ENCODE measurements at regions not wholly inside any gene's neighbourhood (a gene's known extent, or its start where the extent isn't known, plus 50 kb on each side); places are given as distances from the start of the nearest gene placed in this dataset.
A peak's percentile ranks its signal among the peaks of the same experiment; 100 is the strongest.

DNA sequence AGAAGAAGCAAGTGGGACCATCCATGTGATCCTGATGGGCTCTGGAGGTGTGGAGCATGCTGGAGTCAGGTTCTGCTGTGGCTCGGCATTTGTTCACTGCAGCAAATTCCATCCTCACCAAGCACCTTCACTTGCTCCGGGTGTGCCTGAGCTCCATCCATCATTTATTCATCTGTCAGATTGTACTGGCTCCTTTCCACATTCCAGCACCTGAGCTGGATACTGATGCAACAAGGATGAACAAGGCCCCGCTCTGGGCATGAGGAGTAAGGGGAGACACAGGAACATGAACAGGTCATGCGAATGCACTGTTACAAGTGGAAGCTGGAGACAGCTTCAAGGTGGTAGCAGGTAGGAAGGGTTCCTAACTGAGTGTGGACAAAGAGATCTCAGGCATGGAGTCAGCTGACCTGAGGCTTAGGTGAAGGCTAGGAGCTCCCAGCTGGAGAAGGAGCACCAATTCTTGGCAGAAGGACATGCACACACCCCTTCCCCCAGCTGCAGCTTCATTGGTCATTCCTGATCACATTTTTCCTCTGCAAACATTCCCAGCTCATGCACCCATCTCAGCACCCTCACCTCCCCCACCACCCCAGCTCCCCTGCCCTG is 133.7 kb upstream of the ZMIZ1 start:
- no peak for DNase-seq (ENCODE audit: low read depth, low spot score)

DNA sequence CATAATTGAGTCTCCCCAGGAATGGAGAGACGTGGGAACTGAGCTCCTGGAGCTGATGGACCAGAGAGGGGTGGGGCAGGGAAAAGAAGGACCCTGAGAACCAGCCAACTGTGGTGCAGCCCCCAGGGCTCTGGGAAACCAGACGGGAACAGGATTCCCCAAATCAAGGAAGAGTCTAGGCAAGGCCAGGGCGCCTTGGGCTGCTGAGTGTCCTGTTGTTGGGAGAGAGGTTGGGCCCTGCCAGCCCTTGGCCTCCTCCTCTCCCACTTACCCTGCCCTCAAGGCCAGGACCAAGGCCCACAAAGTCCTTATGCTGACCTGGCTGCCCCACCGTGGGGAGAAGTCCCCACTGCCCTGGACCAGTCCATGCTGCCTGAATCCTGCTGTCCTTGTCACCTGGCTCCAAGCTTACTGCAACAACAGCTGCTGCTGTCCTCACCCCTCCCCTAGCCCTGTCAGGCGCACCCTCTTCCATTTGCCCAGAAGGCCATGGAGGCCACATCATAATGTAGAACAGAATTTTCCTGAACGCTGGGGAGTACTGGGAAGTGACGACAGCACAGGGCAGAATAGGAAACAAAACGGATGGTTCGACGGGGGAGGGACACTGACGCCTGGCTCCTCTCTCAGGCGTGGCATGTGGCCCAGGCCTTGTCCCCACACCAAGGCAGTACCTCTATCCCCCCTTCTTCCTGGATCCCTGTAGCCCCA is 132.9 kb upstream of the ZMIZ1 start:
- DNase-seq (ENCODE audit: low read depth, low spot score) = no peak

DNA sequence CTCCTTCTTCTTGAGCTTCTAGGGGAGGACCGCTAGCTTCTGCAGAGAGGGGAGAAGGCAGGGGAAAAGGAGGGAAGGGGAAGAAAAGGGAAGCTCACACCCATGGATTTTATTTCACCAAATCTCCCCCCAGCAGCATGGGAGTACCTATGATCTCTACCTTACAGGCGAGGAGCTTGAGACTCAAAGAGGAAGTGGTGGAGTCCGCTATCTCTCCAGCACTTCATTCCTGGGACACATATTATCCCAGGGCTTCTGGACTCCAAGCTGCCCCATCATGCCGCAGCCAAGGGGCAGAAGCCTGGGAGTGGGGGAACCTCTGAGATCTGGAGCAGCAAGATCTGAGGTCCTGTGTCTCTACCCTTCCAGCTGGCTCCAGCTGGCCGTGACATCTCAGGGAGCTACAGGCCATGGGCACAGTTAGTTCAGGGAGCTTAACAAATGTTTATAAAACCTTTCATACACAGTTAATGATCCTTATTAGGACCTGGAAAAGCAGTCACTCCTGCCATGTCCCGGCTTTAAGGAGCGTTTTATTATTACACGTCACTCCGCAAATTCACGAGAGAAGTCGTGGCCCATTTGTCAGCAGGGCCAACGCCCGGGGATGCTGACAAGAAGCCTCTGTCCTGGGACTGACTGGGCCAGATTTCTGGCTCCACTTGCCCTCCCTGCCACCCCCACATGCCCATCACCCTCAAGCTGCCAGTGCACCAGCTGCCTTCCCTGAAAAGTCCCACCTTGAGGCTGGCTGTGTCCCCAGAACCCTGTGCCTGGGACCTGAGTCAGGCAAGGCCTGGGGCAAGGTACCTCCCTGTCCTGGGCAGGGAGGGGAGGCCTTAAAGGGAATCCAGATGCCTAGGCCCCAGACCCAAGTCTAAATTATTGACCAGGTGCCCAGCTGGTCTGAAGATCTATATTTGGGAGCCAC is 132.1 kb upstream of the ZMIZ1 start:
- DNase-seq (ENCODE audit: low read depth, low spot score) = no peak

DNA sequence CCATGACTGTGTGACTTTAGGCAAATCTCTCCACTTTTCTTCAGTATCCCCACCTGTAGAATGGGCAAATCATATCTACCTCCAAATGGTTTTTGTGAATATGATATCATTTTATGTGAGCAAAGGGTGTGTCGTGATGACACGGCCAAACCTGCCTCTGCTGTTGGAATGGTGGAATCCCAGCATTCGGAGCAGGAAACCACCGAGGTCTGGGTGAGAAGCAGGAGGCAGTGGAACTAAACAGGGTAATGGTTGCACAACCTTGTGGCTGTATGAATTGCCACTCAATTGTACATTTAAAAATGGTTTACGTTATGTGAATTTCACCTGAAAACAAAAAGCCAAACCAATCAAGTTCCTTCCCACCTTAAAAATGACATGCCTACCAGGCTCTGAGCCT is 131.4 kb upstream of the ZMIZ1 start:
- no peak for DNase-seq (ENCODE audit: low read depth, low spot score)

DNA sequence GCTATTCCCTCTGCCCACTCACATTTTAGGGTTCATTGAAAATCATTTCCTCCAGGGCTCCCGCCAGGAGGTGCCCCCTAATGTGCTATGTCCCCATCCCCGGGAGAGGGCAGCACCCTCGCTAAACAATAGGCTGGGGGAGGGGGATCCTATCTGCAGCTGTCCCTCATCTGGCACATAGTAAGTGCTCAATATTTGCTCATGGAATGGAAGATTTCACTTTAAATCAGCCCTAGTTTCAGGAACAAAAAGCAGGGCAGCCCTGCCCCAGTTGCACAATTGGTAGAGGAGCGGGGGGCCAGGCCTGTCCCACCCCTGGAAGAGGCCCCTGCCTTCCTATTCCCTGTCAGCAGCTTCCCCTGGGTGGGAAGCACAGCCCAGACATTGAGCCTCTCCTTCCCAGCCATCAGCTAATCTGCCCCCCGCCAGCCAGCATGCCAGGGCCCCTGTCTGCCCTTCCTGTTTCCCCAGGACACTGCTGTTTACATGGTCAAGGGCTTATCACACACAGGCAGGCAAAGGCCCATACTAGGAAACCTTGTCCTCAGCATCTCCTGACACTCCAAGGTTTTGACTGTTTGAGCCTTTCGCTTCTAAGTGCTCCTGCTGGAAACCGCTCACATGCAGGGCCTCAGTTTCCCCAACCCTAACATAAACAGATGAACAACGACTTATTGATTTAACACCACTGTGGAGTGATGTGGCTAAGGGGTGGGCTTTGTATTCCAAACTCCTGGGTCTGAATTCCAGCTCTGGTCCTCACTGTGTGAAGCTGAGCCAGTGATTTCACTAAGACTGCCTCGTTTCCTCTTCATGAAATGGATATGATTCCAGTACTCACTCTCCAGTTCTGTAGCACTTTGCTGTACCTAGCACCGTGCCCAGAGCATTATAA is 130.7 kb upstream of the ZMIZ1 start:
- no peak for DNase-seq (ENCODE audit: low read depth, low spot score)

DNA sequence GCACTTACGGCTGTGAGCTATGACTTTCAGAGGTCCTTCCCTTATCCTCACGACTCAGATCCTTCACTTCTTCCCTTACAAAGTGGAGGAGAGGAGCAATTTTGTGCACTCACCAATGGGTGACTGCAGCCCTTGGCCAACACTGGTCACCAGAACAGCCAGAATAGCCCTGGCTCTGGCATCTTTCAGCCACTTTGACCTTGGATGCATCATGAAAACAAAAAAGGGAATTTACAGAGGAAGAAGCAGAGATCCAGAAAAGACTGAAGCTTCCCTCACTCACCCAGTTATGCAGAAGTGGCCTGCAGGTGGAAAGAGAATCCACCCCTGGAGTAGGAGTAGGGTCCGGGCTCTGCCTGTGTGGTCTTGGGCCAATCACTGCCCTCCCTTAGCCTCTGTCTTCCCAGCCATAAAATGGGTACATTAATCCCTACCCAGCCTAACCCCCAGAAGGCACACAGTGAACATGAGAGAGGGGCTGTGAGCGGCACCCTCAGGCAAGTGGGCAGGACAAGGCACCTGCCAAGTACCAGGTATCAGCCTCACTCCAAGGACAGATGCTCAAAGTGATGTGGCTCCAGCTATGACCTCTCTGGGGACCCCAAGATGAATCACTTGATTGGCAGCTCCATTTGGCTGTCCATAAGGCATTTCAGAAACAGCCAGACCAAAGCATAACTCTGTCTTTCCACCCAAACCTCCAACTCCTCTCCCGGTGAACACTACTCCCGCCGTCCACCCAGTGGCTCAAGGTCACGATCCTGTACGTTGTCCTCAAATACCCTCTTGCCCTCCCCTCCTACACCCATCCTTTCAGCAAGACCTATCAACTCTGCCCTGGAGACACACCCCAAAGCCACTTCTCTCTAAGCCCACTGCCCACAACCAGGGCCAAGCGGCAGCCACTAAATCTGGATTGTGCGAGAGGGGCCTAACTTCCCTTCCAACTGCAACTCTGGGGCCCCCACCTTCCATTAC is 129.8 kb upstream of the ZMIZ1 start:
- DNase-seq (ENCODE audit: low read depth, low spot score) = no peak

DNA sequence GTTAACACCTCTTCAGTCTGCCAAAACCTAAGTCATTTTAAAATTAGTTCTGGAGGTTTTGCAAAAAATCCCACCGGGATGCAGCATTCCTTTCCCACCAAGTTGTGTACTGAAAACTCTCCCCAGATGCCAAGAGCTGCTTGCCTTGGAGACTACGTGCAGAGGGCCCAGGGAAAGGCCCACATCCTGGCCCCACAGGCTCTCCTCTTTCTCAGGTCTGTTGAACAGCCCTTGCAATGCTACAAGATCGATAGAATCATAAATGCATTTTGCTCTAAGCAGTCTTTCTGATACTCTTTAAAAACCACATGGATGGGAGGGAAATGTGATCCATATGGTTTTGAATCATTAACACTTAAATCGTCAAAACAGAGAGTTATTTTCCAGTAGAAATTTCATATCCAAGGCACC is 126.7 kb upstream of the ZMIZ1 start:
- no peak for DNase-seq (ENCODE audit: low read depth, low spot score)

DNA sequence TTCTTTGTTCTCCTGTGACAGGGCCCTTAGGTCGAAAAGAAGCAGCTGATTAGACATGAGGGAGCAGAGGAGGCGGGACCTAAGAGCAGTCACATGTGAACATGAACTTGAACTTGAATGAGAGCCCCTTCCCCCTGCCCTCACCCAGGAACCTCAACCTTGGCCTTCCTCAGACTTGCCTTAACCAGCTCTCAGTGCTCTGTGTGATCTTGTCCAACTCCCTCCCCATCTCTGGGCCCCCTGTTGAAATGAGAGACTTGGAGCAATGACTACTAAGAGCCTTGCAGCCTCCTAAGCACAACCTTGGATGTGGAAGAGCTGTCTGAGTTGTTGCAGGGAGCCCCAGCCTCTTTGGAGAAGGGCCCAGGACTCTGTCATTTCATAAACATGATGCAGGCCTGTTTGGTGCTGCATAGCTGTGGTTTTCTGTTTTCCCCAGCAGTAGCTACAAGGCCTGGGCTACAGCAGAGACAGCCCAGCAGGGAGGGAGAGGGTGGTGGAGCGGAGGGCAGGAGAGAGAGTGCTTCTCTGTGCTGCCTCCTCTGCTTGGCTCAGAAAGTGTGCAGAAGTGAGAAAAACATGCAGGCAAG is 123.9 kb upstream of the ZMIZ1 start:
- DNase-seq (ENCODE audit: low read depth, low spot score) = peak; percentile 97

DNA sequence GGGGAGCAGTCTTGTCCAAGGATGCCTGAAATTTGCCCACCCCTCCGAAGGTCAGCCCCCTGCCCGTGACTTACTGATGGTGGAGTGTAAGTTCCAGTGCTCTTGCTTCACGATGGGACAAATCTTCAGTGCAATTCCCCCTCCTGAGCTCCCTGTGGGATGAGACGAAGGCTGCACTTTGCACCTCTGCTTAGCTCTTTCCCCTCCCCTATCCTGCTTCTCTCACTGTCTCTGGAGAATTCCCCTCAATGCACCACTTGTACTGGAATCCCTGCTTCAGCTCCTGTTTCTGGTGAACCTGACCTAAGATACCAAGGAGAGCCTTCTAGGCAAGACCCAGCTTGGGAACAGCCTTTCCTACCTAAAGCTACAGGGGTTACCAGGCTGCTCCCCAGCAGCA is 122.9 kb upstream of the ZMIZ1 start:
- no peak for DNase-seq (ENCODE audit: low read depth, low spot score)

DNA sequence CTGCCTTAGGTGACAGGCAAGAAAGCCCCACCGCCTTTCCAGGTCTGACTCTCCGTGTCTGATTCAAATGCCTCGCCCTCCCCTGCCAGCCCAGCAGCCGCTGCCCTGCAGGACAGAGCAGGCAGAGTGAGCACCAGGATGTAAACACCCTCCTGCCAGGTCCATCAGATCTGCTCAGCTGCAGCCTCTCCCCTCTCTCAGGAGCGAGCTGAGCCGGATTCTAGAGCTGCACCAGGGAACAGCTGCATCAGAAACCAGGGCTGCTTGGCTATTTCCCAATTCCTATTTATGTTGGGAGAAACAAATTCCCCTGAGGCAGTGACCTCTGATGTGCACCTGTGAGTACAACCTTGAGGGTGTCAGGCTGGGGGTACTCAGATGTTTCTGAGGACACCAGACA is 121.5 kb upstream of the ZMIZ1 start:
- DNase-seq (ENCODE audit: low read depth, low spot score) = no peak

DNA sequence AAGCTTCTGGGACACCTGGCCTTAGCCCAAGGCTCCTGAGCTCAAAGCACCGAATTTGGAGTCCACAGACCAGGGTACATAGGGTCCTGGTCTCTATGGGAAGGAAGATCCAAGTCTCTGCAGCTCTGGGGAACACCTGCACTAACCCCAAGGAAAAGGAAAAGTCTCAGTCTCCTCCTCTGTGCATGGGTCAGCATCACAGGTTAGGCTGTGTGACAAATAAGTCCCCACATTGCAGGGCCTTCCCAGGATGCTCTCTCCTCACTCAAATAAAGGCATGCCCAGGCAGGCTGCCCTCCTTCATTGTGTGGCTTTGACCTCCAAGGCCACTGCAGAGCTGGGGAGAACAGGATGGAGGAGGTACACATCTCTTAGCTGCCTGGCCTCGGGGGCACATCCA is 121.0 kb upstream of the ZMIZ1 start:
- no peak for DNase-seq (ENCODE audit: low read depth, low spot score)

DNA sequence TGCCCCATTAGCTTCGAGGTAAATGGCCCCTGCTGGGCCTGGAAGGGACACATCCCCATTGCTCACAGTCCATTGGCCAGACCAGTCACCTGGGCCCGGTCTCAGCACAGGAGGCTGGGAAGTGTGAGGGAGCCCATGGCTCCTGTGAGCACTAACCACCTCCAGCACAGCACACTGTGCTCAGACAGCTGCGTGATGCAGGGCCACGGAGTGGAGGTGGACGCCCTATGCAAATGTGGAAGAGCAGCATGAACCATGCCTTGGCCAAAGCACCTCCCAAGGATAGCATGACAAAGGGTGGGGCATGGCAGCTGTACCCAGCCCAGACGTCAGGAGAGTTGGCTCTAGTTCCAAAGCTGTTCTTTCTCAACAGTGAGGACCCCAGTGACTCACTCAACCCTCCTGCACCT is 120.1 kb upstream of the ZMIZ1 start:
- DNase-seq (ENCODE audit: low read depth, low spot score) = no peak

DNA sequence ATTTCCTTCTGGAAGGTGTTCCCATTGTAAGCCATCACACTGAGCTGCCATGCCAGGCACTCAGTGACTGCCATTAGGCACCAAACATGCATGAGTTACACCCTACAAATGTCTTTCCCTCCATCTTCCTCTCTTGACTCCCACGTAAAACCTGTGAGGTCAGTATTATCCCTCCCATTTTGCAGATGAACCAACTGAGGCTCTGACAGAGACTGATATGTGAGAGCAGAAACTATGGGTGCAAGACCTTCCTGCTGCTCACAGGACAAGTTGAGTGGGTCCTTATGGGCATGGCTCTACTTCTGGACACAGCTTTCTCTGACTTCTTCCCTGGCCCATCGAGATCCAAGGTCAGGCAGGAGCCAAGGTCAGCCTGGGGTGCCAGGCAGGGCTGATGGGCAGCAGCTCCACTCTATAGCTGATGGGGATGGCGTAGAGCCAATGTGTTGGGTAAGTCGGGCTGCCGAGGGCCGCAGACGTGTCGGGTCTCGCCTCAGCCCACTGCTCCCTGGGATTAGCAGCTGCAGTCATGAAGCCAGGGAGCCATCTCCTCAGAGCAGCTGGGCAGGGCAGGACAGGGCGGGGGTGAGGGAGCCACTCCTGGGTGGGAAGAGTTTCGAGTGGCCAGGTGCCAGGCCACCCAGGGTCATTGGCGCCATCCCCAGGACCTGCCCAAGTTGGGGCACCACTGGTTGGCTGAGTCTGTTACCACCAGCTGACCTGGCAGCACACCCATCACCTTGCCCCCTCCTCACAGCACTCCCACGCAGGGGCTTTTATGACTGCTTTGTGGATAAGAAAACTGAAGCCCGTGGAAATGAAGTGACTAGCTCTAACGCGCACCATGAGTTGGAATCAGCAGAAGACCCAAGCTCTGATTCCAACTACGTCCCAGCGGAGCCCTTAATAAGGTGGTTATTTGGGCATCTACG is 117.8 kb upstream of the ZMIZ1 start:
- DNase-seq (ENCODE audit: low read depth, low spot score) = no peak

DNA sequence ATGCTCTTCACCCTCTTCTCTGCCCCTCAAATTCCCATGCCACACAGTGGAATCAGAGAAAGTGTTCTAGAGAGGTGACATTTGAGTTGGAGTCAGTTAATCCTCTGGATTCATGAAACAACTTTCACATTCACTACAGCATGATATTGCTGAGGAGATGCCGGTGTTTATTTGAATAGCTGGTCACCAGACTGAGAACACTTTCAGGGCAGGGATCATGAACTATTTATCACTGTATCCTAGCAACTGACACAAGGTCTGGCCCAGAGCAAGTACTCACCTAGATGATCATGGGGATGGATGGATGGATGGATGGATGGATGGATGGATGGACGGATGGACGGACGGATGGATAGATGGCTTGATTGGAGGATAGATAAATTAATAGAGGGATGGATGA is 116.7 kb upstream of the ZMIZ1 start:
- no peak for DNase-seq (ENCODE audit: low read depth, low spot score)

DNA sequence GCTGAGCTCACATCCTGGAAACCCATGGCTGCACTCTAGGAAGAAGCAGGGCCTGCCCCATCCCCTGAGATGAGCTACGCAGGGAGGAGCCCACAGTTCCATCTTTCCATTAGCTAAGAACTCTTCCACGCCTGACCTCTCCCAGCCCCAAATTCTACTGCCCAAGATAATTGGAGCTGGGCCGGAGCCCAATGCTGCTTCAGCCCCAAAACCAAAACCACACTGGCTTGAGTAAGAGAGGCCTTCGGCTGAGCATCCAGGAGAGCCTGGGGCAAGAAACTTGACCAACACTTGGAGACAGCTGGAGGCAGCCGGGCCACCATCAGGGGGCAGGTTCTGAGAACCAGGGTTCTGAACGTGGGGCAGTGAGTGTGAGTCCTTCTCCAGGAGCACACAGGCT is 116.1 kb upstream of the ZMIZ1 start:
- peak; percentile 46 for DNase-seq (ENCODE audit: low read depth, low spot score)

DNA sequence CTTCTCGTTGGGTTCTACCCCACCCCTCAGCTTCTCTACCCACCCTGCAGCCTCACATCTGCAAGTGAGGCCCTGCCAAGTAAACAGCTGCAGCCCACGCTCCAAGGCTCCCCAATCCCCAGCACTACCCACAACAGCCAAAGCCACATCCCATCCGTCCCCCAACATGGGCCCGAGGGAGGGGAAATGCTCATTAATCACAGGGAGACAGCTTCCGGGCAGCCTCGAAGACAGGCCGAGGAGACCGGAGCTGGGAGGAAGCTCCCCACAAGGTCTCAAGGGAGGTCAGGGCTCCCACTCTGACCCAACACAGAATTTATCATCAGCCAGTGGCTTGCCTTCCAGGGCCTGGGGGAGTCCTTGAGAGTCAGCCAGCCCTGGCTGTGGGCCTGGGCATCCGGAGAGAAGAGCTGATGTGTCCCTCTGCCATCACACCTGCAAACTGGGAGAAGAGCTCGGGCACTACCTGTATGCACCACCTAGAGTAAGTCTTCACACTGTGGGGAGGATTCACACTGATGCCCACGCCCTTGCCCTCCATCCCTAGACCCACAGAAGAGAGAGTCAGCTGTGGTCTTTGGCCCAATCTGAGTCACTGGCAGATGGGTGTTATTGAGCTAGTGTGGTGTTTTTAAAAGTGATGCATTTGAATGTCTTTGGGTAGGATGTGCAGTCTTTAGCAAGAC is 115.5 kb upstream of the ZMIZ1 start:
- no peak for DNase-seq (ENCODE audit: low read depth, low spot score)

DNA sequence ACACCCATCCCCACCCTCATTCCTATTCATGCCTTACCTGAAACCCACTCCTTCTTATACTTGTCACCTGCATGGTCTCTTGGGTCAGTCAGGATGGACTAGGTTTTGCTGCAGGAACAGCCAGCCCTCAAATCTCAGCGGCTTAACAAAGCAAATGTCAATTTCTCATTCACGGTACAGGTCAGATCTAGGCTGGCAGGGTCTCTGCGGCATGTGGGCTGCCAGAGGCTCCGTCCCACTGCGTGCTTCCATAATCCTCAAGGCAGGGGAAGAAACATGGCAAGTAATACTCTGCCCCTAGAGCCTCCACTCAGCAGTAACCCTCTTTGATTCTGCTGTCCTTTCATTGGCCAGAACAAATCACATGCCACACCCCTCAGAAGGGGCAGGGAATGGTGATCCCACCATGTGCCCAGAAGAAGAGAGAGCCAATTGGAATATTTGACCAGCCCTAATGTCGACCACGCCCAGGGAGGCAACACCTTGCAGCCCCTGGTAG is 114.9 kb upstream of the ZMIZ1 start:
- DNase-seq (ENCODE audit: low read depth, low spot score) = no peak

DNA sequence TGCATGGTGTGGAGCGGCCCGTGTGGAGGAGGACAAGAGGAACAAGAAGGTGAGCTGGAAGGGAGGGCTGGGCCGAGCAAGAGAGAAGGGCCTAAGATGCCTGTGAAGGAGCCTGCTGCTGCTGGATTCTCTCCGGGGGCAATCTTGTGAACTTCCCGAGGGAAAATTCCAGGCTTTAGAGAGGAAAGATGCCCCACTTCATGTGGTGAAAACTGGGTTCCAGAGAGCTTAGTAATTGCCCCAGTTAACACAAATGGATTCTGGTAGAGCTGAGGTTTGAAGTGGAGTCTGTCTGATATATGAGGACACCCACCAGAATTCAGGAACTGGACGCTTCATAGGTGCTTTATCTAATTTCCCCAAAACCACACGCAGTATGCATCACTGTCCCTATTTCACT is 114.1 kb upstream of the ZMIZ1 start:
- no peak for DNase-seq (ENCODE audit: low read depth, low spot score)

Data from astrocyte of the hippocampus (primary cell).